Neutrophil (primary cell): ENCODE measurements at regions not wholly inside any gene's neighbourhood (a gene's known extent, or its start where the extent isn't known, plus 50 kb on each side); places are given as distances from the start of the nearest gene placed in this dataset.

ENCODE experiments used
- H3K27ac ChIP-seq: fragments of 200-600 bp; sonication (generic); 2 replicates; pipeline ENCODE4 v1.5.1; 2016; ENCODE audit warnings: mild to moderate bottlenecking, moderate library complexity
- H3K27me3 ChIP-seq: fragments of 200-600 bp; sonication (generic); 2 replicates; pipeline ENCODE4 v1.6.0; 2016; ENCODE audit warnings: mild to moderate bottlenecking
- H3K36me3 ChIP-seq: fragments of 200-600 bp; sonication (generic); 2 replicates; pipeline ENCODE4 v1.5.1; 2017
- H3K4me1 ChIP-seq, 2 experiments: fragments of 200-600 bp in 1 of 2; sonication (generic) in 1 of 2; 1 replicate in 1 of 2; 2 replicates in 1 of 2; pipeline versions ENCODE4 v1.5.1 to v1.6.1; 2013 to 2016; ENCODE audit warnings: low read depth in 1 of 2, low read length in 1 of 2, mild to moderate bottlenecking in 1 of 2, moderate library complexity in 1 of 2; ENCODE audit not compliant: control insufficient read depth in 1 of 2, insufficient read depth in 1 of 2
- H3K4me3 ChIP-seq, 2 experiments: fragments of 200-600 bp in 1 of 2; sonication (generic) in 1 of 2; 1 replicate in 1 of 2; 2 replicates in 1 of 2; pipeline ENCODE4 v1.5.1; 2013 to 2016; ENCODE audit warnings: low read depth in 1 of 2, low read length in 1 of 2, mild to moderate bottlenecking in 1 of 2, moderate library complexity in 1 of 2
- H3K9me3 ChIP-seq: fragments of 200-600 bp; sonication (generic); 2 replicates; pipeline ENCODE4 v1.5.1; 2016
- TF ChIP-seq, protein P1 (sequence below): fragments of 200-600 bp; sonication (generic); IDR thresholded peaks from 2 replicates; pipeline ENCODE4 v1.5.1; 2016; ENCODE audit warnings: antibody characterized with exemption

DNA sequence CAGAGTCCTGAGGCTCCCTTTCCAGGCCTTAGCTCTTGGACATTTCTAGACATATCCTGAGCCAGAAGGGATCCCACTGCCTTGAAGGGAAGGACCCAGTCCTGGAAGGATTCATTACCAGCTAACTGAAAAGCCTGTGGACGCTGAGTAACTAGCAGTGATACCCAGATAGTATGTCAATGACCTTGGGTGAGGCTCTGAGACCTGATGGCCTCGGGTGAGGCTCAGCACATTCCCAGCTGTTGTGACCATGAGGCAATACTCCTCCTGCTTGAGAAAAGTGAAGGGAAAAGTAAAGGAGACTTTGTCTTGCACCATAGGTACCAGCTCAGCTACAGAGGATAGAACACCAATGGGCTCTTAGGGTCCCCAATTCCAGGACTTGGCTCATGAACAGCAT, 268.1 kb downstream of the DKK2 start:
- TF ChIP-seq, protein P1, sequence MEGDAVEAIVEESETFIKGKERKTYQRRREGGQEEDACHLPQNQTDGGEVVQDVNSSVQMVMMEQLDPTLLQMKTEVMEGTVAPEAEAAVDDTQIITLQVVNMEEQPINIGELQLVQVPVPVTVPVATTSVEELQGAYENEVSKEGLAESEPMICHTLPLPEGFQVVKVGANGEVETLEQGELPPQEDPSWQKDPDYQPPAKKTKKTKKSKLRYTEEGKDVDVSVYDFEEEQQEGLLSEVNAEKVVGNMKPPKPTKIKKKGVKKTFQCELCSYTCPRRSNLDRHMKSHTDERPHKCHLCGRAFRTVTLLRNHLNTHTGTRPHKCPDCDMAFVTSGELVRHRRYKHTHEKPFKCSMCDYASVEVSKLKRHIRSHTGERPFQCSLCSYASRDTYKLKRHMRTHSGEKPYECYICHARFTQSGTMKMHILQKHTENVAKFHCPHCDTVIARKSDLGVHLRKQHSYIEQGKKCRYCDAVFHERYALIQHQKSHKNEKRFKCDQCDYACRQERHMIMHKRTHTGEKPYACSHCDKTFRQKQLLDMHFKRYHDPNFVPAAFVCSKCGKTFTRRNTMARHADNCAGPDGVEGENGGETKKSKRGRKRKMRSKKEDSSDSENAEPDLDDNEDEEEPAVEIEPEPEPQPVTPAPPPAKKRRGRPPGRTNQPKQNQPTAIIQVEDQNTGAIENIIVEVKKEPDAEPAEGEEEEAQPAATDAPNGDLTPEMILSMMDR = no peak
- H3K27me3 ChIP-seq = no peaks in the 10 kb centered on the region
- H3K36me3 ChIP-seq = no peaks in the 10 kb centered on the region
- H3K4me1 ChIP-seq = no peaks in the 10 kb centered on the region
- H3K27ac ChIP-seq = no peak overlapping the region
- H3K9me3 ChIP-seq = no peaks in the 10 kb centered on the region
- no peak overlapping the region for H3K4me3 ChIP-seq

DNA sequence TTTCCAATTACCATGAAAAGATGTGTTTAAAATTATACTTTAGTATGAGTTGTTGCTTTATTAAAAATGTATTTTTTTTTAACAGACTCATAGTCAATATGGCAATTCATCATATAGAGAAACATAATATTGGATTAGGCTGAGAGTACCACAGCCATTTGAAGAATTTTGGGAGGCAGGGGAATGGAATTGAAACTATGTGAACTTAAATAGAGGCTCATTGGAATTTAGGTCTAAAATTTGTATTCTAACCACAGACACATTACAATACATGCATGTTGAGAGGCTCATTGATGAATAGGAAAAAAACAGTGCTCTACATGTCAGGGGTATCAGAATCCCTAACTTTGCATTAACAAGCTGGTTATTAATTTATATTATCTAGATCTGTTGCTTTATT, 269.6 kb downstream of the DKK2 start:
- Histone ChIP-seq H3K27me3 (no peaks in the 10 kb centered on the region), H3K4me3 (no peak overlapping the region), H3K36me3 (no peaks in the 10 kb centered on the region), H3K4me1 (no peaks in the 10 kb centered on the region), H3K9me3 (no peaks in the 10 kb centered on the region), H3K27ac (no peak overlapping the region)
- TF ChIP-seq, protein P1 = no peak

GRCh38 chr4:106764774-106765173, 271.3 kb downstream of the DKK2 start:
- no peak overlapping the region for H3K4me3 ChIP-seq
- no peaks in the 10 kb centered on the region for H3K27me3 ChIP-seq
- H3K36me3 ChIP-seq = no peaks in the 10 kb centered on the region
- no peaks in the 10 kb centered on the region for H3K9me3 ChIP-seq
- TF ChIP-seq, protein P1 = no peak
- no peak overlapping the region for H3K27ac ChIP-seq
- H3K4me1 ChIP-seq = no peaks in the 10 kb centered on the region

GRCh38 chr4:106762666-106763443, 273.3 kb downstream of the DKK2 start:
- Histone ChIP-seq H3K36me3 (no peaks in the 10 kb centered on the region), H3K4me3 (no peak overlapping the region), H3K27me3 (no peaks in the 10 kb centered on the region), H3K4me1 (no peaks in the 10 kb centered on the region), H3K27ac (no peak overlapping the region), H3K9me3 (no peaks in the 10 kb centered on the region)
- TF ChIP-seq, protein P1 = no peak

GRCh38 chr4:106753426-106753825, 282.7 kb downstream of the DKK2 start:
- TF ChIP-seq, protein P1 = no peak
- Histone ChIP-seq H3K4me3 (no peak overlapping the region), H3K36me3 (no peaks in the 10 kb centered on the region), H3K27me3 (no peaks in the 10 kb centered on the region), H3K4me1 (no peaks in the 10 kb centered on the region), H3K27ac (no peak overlapping the region), H3K9me3 (no peaks in the 10 kb centered on the region)
